IMR-90 (cell line): ENCODE measurements at regions not wholly inside any gene's neighbourhood (a gene's known extent, or its start where the extent isn't known, plus 50 kb on each side); places are given as distances from the start of the nearest gene placed in this dataset.
"Not testable (repeated sequence)": the region's sequence is repeated elsewhere in the genome, so short reads cannot be mapped to it uniquely, and the experiment has no call there.

Experiments
- ATAC-seq: fragments of 200-7000 bp; cut with Tn5 transposase; 2 replicates; pipeline ENCODE4 v1.9.1; 2020; ENCODE audit warnings: low read depth, mild to moderate bottlenecking, moderate library complexity
- BruUV-seq: library from RNA; stranded (reverse); fragments of 400-500 nt; replicated peaks from 2 replicates; lab custom pipeline; 2021; lab: Mats Ljungman, UMichigan
- CTCF ChIA-PET: fragments of 300-600 bp; formaldehyde crosslinking; extraction: SDS; loops from one replicate; lab custom pipeline; 2021; ENCODE audit warnings: antibody characterized with exemption; lab: Yijun Ruan, JAX
- POLR2A ChIA-PET: fragments of 300-600 bp; sonication (Branson Sonifier 250); formaldehyde crosslinking; loops from one replicate; lab custom pipeline; 2022; ENCODE audit warnings: antibody characterized with exemption; ENCODE audit not compliant: unreplicated experiment; lab: Charles Lee
- DNase-seq: peaks from one replicate; pipeline ENCODE4 v3.0.0; 2013
- H2AFZ ChIP-seq: replicated peaks from 2 replicates; pipeline ENCODE3; 2013; ENCODE audit warnings: low read length, mild to moderate bottlenecking; ENCODE audit not compliant: poor library complexity
- H2AK5ac ChIP-seq: 2 replicates; pipeline ENCODE4 v1.6.1; 2013; ENCODE audit warnings: low read depth, low read length, inconsistent platforms
- H2AK9ac ChIP-seq: replicated peaks from 2 replicates; pipeline ENCODE3; 2013; ENCODE audit warnings: mild to moderate bottlenecking, low read depth, low read length, moderate library complexity; ENCODE audit not compliant: poor library complexity
- H2BK120ac ChIP-seq: 2 replicates; pipeline ENCODE4 v1.6.1; 2013; ENCODE audit warnings: low read depth, low read length, inconsistent platforms
- H2BK15ac ChIP-seq: 3 replicates; pipeline ENCODE4 v1.6.1; 2013; ENCODE audit warnings: low read depth, low read length, inconsistent platforms
- H2BK20ac ChIP-seq: 2 replicates; pipeline ENCODE4 v1.6.1; 2013; ENCODE audit warnings: low read depth, mild to moderate bottlenecking, inconsistent platforms, low read length, moderate library complexity
- H2BK5ac ChIP-seq: 2 replicates; pipeline ENCODE4 v1.6.1; 2013; ENCODE audit warnings: mild to moderate bottlenecking, low read depth, low read length, inconsistent platforms; ENCODE audit not compliant: poor library complexity, severe bottlenecking
- H3K14ac ChIP-seq: replicated peaks from 2 replicates; pipeline ENCODE4 v1.6.1; 2013; ENCODE audit warnings: low read depth, low read length, inconsistent platforms
- H3K18ac ChIP-seq: 2 replicates; pipeline ENCODE4 v1.6.1; 2013; ENCODE audit warnings: low read depth, low read length, control low read depth
- H3K23ac ChIP-seq: 2 replicates; pipeline ENCODE4 v1.6.1; 2013; ENCODE audit warnings: low read depth, low read length, inconsistent platforms
- H3K27ac ChIP-seq: 2 replicates; pipeline ENCODE4 v1.5.1; 2013; ENCODE audit warnings: mild to moderate bottlenecking, control low read depth, low read length; ENCODE audit not compliant: insufficient read depth
- H3K27me3 ChIP-seq: 2 replicates; pipeline ENCODE4 v1.6.1; 2013; ENCODE audit warnings: low read length; ENCODE audit not compliant: control insufficient read depth, insufficient read depth
- H3K36me3 ChIP-seq: 2 replicates; pipeline ENCODE4 v1.6.1; 2013; ENCODE audit warnings: low read length, mixed read lengths; ENCODE audit not compliant: control insufficient read depth, insufficient read depth
- H3K4ac ChIP-seq: 2 replicates; pipeline ENCODE4 v1.6.1; 2013; ENCODE audit warnings: low read depth, low read length, inconsistent platforms
- H3K4me1 ChIP-seq: 2 replicates; pipeline ENCODE4 v1.6.1; 2013; ENCODE audit warnings: low read length, mixed read lengths; ENCODE audit not compliant: control insufficient read depth, insufficient read depth
- H3K4me2 ChIP-seq: 2 replicates; pipeline ENCODE4 v1.6.1; 2013; ENCODE audit warnings: low read depth, mild to moderate bottlenecking, control low read depth, low read length, moderate library complexity
- H3K4me3 ChIP-seq: 2 replicates; pipeline ENCODE4 v1.5.1; 2013; ENCODE audit warnings: low read depth, mild to moderate bottlenecking, control low read depth, low read length, moderate library complexity; ENCODE audit not compliant: insufficient read depth
- H3K56ac ChIP-seq: 2 replicates; pipeline ENCODE4 v1.6.1; 2013; ENCODE audit warnings: low read length, inconsistent platforms; ENCODE audit not compliant: insufficient read depth; ENCODE audit errors: extremely low read depth
- H3K79me1 ChIP-seq, 2 experiments: 2 replicates each; pipeline ENCODE4 v1.6.1; 2013; ENCODE audit warnings: low read length in 2 of 2, inconsistent platforms in 1 of 2, low read depth in 1 of 2
- H3K9ac ChIP-seq: 2 replicates; pipeline ENCODE4 v1.6.1; 2013; ENCODE audit warnings: low read depth, low read length, control low read depth
- H3K9me1 ChIP-seq: 2 replicates; pipeline ENCODE4 v1.6.1; 2013; ENCODE audit warnings: low read length, inconsistent platforms; ENCODE audit not compliant: insufficient read depth
- H3K9me3 ChIP-seq: 2 replicates; pipeline ENCODE4 v1.6.1; 2013; ENCODE audit warnings: low read length; ENCODE audit not compliant: control insufficient read depth, insufficient read depth
- H4K20me1 ChIP-seq: 2 replicates; pipeline ENCODE4 v1.6.1; 2013; ENCODE audit warnings: low read length, inconsistent platforms; ENCODE audit not compliant: insufficient read depth
- H4K5ac ChIP-seq: 2 replicates; pipeline ENCODE4 v1.6.1; 2013; ENCODE audit warnings: mild to moderate bottlenecking, low read depth, low read length, control low read depth
- H4K8ac ChIP-seq, 2 experiments: 2 replicates each; pipeline ENCODE4 v1.6.1; 2013; ENCODE audit warnings: low read depth in 2 of 2, low read length in 2 of 2, control low read depth in 1 of 2, inconsistent platforms in 1 of 2
- H4K91ac ChIP-seq: 2 replicates; pipeline ENCODE4 v1.6.1; 2013; ENCODE audit warnings: low read depth, low read length, inconsistent platforms; ENCODE audit not compliant: insufficient read depth
- WGBS, 2 experiments: methylation state at CpG; one replicate each; pipeline versions ENCODE4 v1.1.5 to v1.1.7; 2013; ENCODE audit warnings: missing lambda C conversion rate in 2 of 2; ENCODE audit not compliant: insufficient read length in 1 of 2; ENCODE audit errors: extremely low coverage in 2 of 2; 5-methylcytosine and 5-hydroxymethylcytosine counted together
- dilution Hi-C: fragments of 300-500 bp; cut with HindIII; formaldehyde crosslinking; loops from one replicate; pipeline ENCODE4 v1.14.3; 2018; ENCODE audit warnings: low sequenced_read_pairs; ENCODE audit not compliant: unreplicated experiment
- in situ Hi-C: fragments of 300-500 bp; cut with MboI; formaldehyde crosslinking; loops from 3 replicates; pipeline ENCODE4 v1.14.3; 2019; ENCODE audit warnings: low sequenced_read_pairs, inconsistent platforms, mixed read lengths
- intact Hi-C: fragments of 100-400 bp; cut with micrococcal nuclease; formaldehyde crosslinking; loops from 2 replicates; pipeline ENCODE4 v1.10.0; 2022

- H4K91ac ChIP-seq, dilution Hi-C loops, H2BK15ac ChIP-seq, H3K18ac ChIP-seq, H4K20me1 ChIP-seq, H2AK9ac ChIP-seq, H3K56ac ChIP-seq, H2BK120ac ChIP-seq, H4K5ac ChIP-seq, H2AK5ac ChIP-seq, H3K4me3 ChIP-seq, H2BK20ac ChIP-seq, DNase-seq, H3K36me3 ChIP-seq, H3K27me3 ChIP-seq, H2AFZ ChIP-seq, H4K8ac ChIP-seq, H3K23ac ChIP-seq, H3K9me1 ChIP-seq, H3K9ac ChIP-seq, H2BK5ac ChIP-seq, intact Hi-C loops, H3K4me1 ChIP-seq, H3K79me1 ChIP-seq, POLR2A ChIA-PET, ATAC-seq, H3K27ac ChIP-seq, CTCF ChIA-PET, BruUV-seq, in situ Hi-C loops, H3K9me3 ChIP-seq, H3K4me2 ChIP-seq, H3K4ac ChIP-seq, H3K14ac ChIP-seq: not testable (repeated sequence)
- WGBS, 2 experiments: no CpG with 5 or more reads among the region's 3 CpGs
Measured at GRCh38 chr1:121032878-121033494, 143.4 kb downstream of the PPIAL4A start.

GRCh38 chr1:121036792-121037191, 147.2 kb downstream of the PPIAL4A start:
- BruUV-seq: not testable (repeated sequence)

More at GRCh38 chr1:121036792-121037191, 147.2 kb downstream of the PPIAL4A start:
- H3K9me3 ChIP-seq, H2BK20ac ChIP-seq, H2AK5ac ChIP-seq, DNase-seq, H3K27me3 ChIP-seq, H3K18ac ChIP-seq, H2AFZ ChIP-seq, H2BK5ac ChIP-seq, H4K8ac ChIP-seq, H3K4me1 ChIP-seq, H2BK15ac ChIP-seq, H3K27ac ChIP-seq, H2BK120ac ChIP-seq, H3K9ac ChIP-seq, H3K4me3 ChIP-seq, H3K4ac ChIP-seq, H3K4me2 ChIP-seq, H4K5ac ChIP-seq, H3K36me3 ChIP-seq, H3K23ac ChIP-seq, intact Hi-C loops, POLR2A ChIA-PET, H4K20me1 ChIP-seq, dilution Hi-C loops, H3K79me1 ChIP-seq, in situ Hi-C loops, H3K9me1 ChIP-seq, H4K91ac ChIP-seq, H2AK9ac ChIP-seq, ATAC-seq, H3K56ac ChIP-seq, H3K14ac ChIP-seq, CTCF ChIA-PET: not testable (repeated sequence)
- WGBS, 2 experiments: no CpG with 5 or more reads among the region's 4 CpGs
